Nephron progenitor cell (in vitro differentiated cells): ENCODE measurements at regions not wholly inside any gene's neighbourhood (a gene's known extent, or its start where the extent isn't known, plus 50 kb on each side); places are given as distances from the start of the nearest gene placed in this dataset.

Experiments
- DNase-seq: peaks from one replicate; pipeline ENCODE4 v3.0.0; 2021
- H3K27ac Mint-ChIP-seq: 2 replicates; pipeline ENCODE4 v1.8.0; 2021; ENCODE audit warnings: mild to moderate bottlenecking, moderate library complexity, mixed read lengths
- H3K27me3 Mint-ChIP-seq: 2 replicates; pipeline ENCODE4 v1.8.0; 2021; ENCODE audit warnings: mild to moderate bottlenecking, low read depth, mixed read lengths; ENCODE audit not compliant: poor library complexity
- H3K36me3 Mint-ChIP-seq: 2 replicates; pipeline ENCODE4 v1.8.0; 2021; ENCODE audit warnings: low read depth, mixed read lengths
- H3K4me1 Mint-ChIP-seq: 2 replicates; pipeline ENCODE4 v1.8.0; 2021; ENCODE audit warnings: mixed read lengths
- H3K4me3 Mint-ChIP-seq: 2 replicates; pipeline ENCODE4 v1.8.0; 2021; ENCODE audit warnings: mild to moderate bottlenecking, moderate library complexity, mixed read lengths
- H3K9me3 Mint-ChIP-seq: 2 replicates; pipeline ENCODE4 v1.8.0; 2021; ENCODE audit warnings: mild to moderate bottlenecking, moderate library complexity, mixed read lengths
- CTCF ChIP-seq: fragments of 200-600 bp; sonication (generic); IDR thresholded peaks from 2 replicates; pipeline ENCODE4 v1.5.0; 2021; ENCODE audit warnings: antibody characterized with exemption

GRCh38 chr6:90910893-90911292 is 324.0 kb upstream of the MAP3K7 start:
- peaks cover 1% of the 10 kb centered on the region for H3K27me3 Mint-ChIP-seq
- H3K4me3 Mint-ChIP-seq, result no peak overlapping the region
- H3K9me3 Mint-ChIP-seq, result peaks cover 12% of the 10 kb centered on the region
- H3K36me3 Mint-ChIP-seq, result peaks cover 4% of the 10 kb centered on the region
- H3K27ac Mint-ChIP-seq, result no peak overlapping the region
- DNase-seq, result no peak
- TF ChIP-seq CTCF, result no peak
- H3K4me1 Mint-ChIP-seq, result no peaks in the 10 kb centered on the region

- Mint-ChIP-seq H3K27ac (no peak overlapping the region), H3K36me3 (no peaks in the 10 kb centered on the region), H3K27me3 (peaks cover 5% of the 10 kb centered on the region), H3K9me3 (no peaks in the 10 kb centered on the region), H3K4me3 (no peak overlapping the region), H3K4me1 (no peaks in the 10 kb centered on the region)
- no peak for DNase-seq
- no peak for TF ChIP-seq CTCF
Measured at GRCh38 chr6:90907931-90908655, 321.2 kb upstream of the MAP3K7 start.

GRCh38 chr6:90905351-90905750 is 318.5 kb upstream of the MAP3K7 start:
- Mint-ChIP-seq H3K9me3 (no peaks in the 10 kb centered on the region), H3K36me3 (no peaks in the 10 kb centered on the region), H3K4me1 (no peaks in the 10 kb centered on the region), H3K27me3 (peaks cover 5% of the 10 kb centered on the region), H3K27ac (no peak overlapping the region), H3K4me3 (no peak overlapping the region)
- no peak for TF ChIP-seq CTCF
- no peak for DNase-seq

GRCh38 chr6:90900034-90900433 is 313.2 kb upstream of the MAP3K7 start:
- TF ChIP-seq CTCF, result no peak
- Mint-ChIP-seq H3K36me3 (no peaks in the 10 kb centered on the region), H3K9me3 (no peaks in the 10 kb centered on the region), H3K4me1 (peaks cover 8% of the 10 kb centered on the region), H3K27me3 (no peaks in the 10 kb centered on the region), H3K4me3 (no peak overlapping the region), H3K27ac (no peak overlapping the region)
- no peak for DNase-seq

GRCh38 chr6:90898763-90899162 is 311.9 kb upstream of the MAP3K7 start:
- H3K4me3 Mint-ChIP-seq, result no peak overlapping the region
- no peak for DNase-seq
- no peak overlapping the region for H3K27ac Mint-ChIP-seq
- H3K27me3 Mint-ChIP-seq, result peaks cover 2% of the 10 kb centered on the region
- no peaks in the 10 kb centered on the region for H3K9me3 Mint-ChIP-seq
- H3K36me3 Mint-ChIP-seq, result no peaks in the 10 kb centered on the region
- TF ChIP-seq CTCF, result no peak
- peaks cover 8% of the 10 kb centered on the region for H3K4me1 Mint-ChIP-seq

GRCh38 chr6:90896075-90896547 is 309.2 kb upstream of the MAP3K7 start:
- Mint-ChIP-seq H3K4me1 (peaks cover 11% of the 10 kb centered on the region), H3K9me3 (no peaks in the 10 kb centered on the region)
- DNase-seq, result no peak

More at GRCh38 chr6:90896075-90896547, 309.2 kb upstream of the MAP3K7 start:
- TF ChIP-seq CTCF, result no peak
- no peaks in the 10 kb centered on the region for H3K36me3 Mint-ChIP-seq
- H3K27ac Mint-ChIP-seq, result no peak overlapping the region
- no peak overlapping the region for H3K4me3 Mint-ChIP-seq
- peaks cover 7% of the 10 kb centered on the region for H3K27me3 Mint-ChIP-seq
